ENCODE measurements at regions not wholly inside any gene's neighbourhood (a gene's known extent, or its start where the extent isn't known, plus 50 kb on each side); places are given as distances from the start of the nearest gene placed in this dataset.
A peak's percentile ranks its signal among the peaks of the same experiment; 100 is the strongest.

DNA sequence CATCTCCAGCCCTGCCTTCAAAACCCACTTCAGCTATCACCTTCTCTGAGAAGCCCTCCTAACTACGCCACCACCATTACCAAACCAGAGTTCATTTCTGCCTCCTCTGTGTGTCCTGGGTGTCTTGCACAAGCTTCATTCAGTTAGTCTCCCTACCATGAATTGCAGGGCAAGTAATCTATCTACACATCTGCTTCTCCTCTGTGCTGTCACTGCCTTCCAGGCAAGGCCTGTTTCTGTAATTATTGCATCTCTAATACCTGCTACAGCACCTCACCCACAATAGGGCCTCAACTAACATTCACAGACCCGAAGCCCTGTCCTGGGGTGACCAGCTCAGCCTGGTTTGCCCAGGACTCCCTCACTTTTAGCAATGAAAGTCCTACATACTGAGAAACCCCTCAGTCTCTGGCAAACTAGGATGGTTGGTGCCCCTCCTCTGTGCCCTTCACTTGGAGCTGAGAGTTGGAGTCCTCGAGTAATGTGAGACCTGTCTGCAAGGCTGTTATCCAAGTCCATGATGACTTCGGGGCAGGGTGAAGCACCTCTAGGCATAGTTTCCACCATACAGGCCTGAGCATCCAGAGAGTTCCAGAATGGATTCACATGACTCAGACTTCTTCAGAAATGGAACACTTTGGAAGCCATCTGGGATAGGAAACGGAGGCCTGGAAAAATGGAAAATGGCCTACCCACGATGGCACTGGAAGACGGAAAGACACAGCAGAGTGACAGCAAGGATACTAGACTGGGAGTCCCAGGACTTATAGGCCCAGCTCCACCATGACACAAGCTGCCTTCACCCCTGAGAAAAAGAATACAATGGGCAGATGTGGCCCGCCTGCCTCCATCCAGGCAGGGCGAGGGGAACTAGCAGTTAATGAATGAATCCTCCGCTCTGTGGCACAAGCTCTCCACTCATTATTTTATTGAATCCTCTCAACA lies 269.3 kb downstream of the BUD13 start:
- DNase-seq: no peak

GRCh38 chr11:116502641-116503061 lies 270.1 kb downstream of the BUD13 start:
- DNase-seq: no peak

DNA sequence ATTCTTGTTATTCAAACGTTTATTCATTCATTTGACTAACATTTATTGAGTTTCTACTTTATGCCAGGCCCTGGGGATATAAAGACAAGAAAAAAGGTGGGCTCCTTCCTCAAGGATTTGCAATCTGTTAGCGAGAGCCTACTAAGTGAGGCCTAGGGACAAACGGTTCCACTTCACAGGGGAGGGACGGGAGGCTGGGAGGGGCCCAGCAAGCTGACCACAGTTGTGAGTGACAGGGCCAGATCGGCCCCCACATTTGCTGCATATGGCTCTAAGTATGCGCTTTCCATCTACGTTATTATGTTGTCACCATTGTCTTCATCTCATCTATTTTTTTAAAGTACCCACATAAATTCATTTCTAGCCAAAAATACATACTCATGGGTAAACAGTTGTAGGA lies 271.1 kb downstream of the BUD13 start:
- no peak for DNase-seq

DNA sequence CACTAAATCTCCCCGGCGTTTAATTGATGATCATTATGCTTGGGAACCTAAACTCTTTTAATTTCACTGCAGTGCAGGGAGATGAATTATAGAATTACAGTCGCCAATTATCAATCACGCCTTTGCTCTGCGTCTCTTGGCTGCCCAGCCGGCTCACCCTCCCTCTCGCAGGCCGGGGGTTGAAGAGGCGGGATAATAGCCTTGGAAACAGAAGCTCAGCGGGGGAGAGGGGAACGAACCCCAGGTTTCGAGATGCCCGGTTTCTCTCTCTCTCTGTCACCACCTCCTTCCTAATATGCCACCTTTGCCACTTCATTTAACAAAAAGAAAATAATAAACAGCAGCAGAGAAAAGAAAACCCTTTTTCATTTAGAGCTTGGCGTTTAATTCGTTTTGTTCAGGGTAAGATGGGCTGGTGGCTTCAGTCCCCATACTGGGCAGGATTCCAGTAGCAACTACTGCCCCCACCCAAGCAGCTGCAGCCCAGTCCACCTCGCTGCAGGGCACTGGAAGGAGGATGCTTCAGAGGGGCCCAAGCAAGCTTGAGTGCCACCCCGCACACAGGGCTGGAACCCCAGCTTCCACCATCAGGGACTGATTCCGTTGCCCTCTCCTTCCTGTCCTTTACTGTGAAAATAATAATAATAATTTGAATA lies 271.7 kb downstream of the BUD13 start:
- DNase-seq: no peak

DNA sequence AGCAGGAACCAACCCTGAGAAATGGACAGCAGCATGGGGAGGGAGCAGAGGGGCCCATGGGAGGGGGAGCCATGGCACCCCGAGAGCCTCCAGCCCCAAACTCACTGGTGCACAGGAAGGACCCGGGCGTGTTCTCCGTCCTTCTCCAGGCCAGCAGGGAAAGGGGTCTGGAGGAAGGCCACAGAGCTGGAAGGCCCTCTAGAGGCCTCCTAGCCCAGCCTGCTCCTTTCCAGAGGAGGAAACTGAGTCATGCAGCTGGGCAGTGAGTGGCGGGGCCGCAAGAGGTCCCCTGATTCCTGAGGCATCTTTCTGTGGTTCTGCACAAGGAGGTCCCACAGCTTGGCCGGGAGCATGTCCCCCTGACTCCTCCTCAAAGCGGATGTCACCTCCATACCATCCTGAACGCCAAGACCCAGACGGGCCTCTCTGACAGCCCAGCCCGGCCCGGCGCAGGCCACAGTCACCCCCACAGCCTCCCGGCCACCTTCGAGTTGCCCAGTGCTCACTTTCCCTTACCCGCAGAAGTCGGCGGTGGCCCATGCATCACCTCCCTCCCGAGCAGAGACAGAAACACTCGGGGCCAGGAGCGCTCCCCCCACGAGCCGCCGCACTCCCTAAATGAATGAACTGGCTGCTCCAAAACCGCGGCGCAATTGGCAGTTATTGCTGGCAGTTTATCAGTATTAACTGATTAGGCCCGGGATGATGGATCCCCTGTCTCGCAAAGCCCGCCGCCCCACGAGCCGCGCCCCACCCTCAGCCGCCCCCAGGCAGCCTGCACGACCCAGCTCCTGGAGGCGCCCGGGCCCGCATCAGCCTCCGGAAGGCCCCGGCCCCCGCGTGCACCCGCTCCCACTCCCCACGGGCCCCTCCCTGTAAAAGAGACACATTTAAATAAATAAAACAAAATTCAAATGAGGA lies 272.5 kb downstream of the BUD13 start:
- DNase-seq: no peak

- DNase-seq: peak; percentile 76
These were observed 273.3 kb downstream of the BUD13 start for GRCh38 chr11:116499396-116500003.

- no peak for DNase-seq
These were observed 274.6 kb downstream of the BUD13 start for GRCh38 chr11:116498161-116498560.

DNA sequence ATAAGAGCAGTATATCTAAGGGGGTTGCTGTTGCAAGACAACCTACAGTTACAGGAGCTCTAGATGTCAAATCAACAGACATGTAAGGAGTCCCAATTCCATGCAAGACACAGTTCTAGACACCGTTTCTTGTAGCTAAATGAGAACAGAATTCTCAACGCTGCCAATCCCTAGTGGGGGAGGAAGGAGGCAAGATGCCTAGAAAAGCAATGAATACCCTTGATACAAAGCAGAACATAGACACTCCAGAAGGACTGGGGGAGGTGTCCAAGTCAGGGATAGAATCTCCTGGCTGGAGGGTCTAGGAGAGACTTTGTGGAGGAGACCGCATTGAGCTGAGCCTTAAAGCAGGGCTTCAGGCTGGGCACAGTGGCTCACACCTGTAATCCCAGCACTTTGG lies 280.2 kb downstream of the BUD13 start:
- no peak for DNase-seq

DNA sequence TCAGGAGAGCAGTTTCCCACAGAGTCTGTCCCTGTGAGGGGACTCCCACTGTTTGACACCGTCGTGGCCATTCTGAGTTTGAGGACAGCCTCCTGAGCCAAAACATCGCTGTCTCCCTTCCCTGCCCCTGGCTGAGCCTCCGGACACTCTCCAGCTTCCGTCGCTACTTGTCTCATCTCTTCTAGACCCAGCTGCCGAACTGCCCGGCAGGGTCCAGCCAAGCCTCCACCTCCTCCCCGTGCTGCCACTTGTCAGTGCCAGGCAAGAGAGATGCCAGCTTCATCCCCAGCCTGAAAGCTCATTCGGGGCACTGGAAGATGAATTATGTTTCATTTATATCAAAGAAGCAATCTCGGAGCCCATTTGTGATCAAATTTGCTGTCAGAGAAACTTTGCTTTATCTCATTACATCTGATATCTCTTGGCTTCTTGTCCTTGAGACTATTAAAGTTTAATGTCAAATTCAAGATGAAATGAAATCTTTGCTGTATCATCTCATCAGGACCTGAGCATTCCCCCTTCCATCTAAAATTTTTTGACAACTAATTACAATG lies 283.9 kb downstream of the BUD13 start:
- no peak for DNase-seq

DNA sequence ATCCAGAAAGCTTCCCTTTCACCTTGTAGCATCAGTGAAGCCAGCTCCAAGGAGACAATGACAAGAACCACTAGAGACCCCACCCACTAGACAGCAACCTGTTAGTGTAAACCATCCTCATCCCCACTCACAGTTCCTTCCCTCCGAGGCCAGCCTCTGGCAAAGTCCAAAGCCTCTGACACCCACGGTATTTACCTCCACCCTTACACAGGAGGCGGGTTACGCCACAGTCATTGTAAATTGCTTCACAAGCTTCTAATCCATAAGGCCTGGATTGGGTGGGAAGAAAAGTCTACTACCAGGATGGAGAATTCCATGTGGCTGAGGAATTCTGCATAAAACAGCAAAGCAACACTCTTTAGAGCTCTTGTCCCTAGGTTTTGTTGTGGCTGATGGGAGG lies 287.4 kb downstream of the BUD13 start:
- DNase-seq: no peak

DNA sequence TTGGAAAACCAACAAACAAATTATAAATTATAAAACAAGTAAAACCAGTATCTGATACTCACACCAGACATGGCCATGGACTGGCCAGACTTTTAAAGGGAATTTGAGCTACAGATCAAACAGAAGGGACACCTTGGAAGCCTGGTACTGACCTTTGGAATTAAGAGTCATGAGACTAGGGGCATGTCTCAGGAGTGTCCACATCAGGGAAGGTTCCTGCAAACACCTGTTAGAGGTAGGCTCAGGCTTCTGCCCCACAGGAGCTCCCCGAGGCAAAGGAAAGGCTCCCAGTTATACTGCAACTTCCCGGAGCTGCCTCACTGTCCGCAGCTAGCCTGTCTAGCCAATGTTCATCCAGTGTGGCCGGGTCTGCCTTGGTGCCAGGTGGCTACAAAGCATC lies 290.1 kb downstream of the BUD13 start:
- DNase-seq: no peak

GRCh38 chr11:116481126-116481675 lies 291.6 kb downstream of the BUD13 start:
- no peak for DNase-seq

- DNase-seq: no peak
These were observed 293.8 kb downstream of the BUD13 start for GRCh38 chr11:116478669-116479668.

GRCh38 chr11:116478205-116478604 lies 294.6 kb downstream of the BUD13 start:
- no peak for DNase-seq

DNA sequence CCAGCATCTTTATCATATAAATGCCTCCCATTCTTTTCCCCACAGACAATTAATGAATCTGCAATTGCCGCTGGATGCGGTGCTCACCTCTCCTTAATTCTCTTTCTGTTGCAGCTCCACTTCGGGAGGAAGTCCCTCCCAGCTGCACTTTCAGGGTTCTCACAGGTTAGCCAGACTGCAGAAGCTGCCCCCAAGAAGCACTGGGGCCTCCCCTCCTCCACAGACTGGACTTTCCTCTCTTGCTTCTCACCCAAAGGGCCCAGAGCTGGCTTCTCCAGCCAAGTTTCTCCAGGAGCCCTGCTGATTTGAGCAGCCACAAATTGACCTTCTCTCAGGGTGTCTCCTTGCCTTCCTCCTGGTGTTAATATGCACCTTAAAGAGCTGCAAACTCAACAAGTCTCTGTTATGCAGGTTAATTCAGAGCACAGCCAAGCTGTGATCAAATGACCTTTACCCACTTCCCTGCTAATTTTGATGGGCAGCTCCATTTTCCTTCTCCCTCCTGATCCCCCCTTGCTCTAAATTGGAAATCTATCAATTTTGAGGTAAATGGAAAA lies 298.9 kb downstream of the BUD13 start:
- no peak for DNase-seq

- DNase-seq: no peak
These were observed 299.5 kb downstream of the BUD13 start for GRCh38 chr11:116473206-116473769.

GRCh38 chr11:116472651-116473050 lies 300.1 kb downstream of the BUD13 start:
- no peak for DNase-seq

- no peak for DNase-seq
These were observed 301.1 kb downstream of the BUD13 start for GRCh38 chr11:116471608-116472256.

GRCh38 chr11:116468699-116469098 lies 304.1 kb downstream of the BUD13 start:
- DNase-seq: no peak

- no peak for DNase-seq
These were observed 305.0 kb downstream of the BUD13 start for GRCh38 chr11:116467823-116468222.
